AG04450 (cell line): ENCODE measurements at regions not wholly inside any gene's neighbourhood (a gene's known extent, or its start where the extent isn't known, plus 50 kb on each side); places are given as distances from the start of the nearest gene placed in this dataset.

ENCODE experiments used
- CTCF ChIA-PET: fragments of 300-600, 350-600 bp; formaldehyde crosslinking; extraction: SDS; loops from one replicate; lab custom pipeline; 2022; ENCODE audit warnings: antibody characterized with exemption, inconsistent platforms; lab: Charles Lee
- POLR2A ChIA-PET: fragments of 350-600 bp; formaldehyde crosslinking; extraction: SDS; loops from one replicate; lab custom pipeline; 2021; ENCODE audit warnings: antibody characterized with exemption, inconsistent platforms; lab: Yijun Ruan, JAX
- DNase-seq: peaks from one replicate; pipeline ENCODE4 v3.0.0-alpha.2; 2011; ENCODE audit warnings: low read depth, low spot score
- H3K27ac ChIP-seq: one replicate; pipeline ENCODE4 v1.5.1; 2012; ENCODE audit warnings: low read depth, low read length, control low read depth
- H3K27me3 ChIP-seq: one replicate; pipeline ENCODE4 v1.6.0; 2012; ENCODE audit warnings: low read length; ENCODE audit not compliant: control insufficient read depth, insufficient read depth
- H3K4me3 ChIP-seq: 2 replicates; pipeline ENCODE4 v1.5.1; 2011; ENCODE audit warnings: mild to moderate bottlenecking, low read depth, low read length, control low read depth
- H3K9me3 ChIP-seq: 2 replicates; pipeline ENCODE4 v1.5.1; 2012; ENCODE audit warnings: low read length; ENCODE audit not compliant: control insufficient read depth, insufficient read depth
- CTCF ChIP-seq: IDR thresholded peaks from 2 replicates; pipeline ENCODE4 v1.5.1; 2011; ENCODE audit warnings: low read depth, low read length, control low read depth, inconsistent platforms

GRCh38 chr18:78867131-78867530 is 112.5 kb upstream of the SALL3 start:
- Histone ChIP-seq H3K9me3 (peaks cover 59% of the 10 kb centered on the region), H3K4me3 (no peak overlapping the region), H3K27me3 (no peaks in the 10 kb centered on the region), H3K27ac (no peak overlapping the region)
- CTCF ChIA-PET, result no interaction called here
- POLR2A ChIA-PET, result no interaction called here
- TF ChIP-seq CTCF, result no peak
- DNase-seq, result no peak

GRCh38 chr18:78868330-78869316 is 111.0 kb upstream of the SALL3 start:
- peaks cover 50% of the 10 kb centered on the region for H3K9me3 ChIP-seq
- H3K4me3 ChIP-seq, result no peak overlapping the region
- CTCF ChIA-PET, result no interaction called here
- TF ChIP-seq CTCF, result no peak
- no peak for DNase-seq
- H3K27me3 ChIP-seq, result no peaks in the 10 kb centered on the region
- no peak overlapping the region for H3K27ac ChIP-seq
- POLR2A ChIA-PET, result no interaction called here

DNA sequence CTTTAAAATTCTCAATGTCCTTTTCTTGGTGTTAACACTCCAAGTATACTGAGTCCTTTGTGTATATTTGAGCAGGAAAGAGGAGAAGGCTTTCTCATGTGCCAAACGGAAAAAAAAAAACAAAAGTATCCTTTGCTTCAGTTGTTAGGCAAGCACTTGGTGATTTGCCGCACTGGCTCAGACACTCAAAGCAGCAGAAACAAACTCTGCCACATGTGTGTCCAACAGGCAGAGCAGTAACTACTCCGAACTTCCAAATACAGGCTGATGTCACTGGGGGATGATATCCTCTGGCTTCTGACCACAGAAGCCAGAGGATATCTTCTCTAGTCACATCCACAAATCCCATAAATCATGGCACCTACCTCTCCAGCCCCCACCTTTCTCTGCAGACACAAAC is 108.0 kb upstream of the SALL3 start:
- POLR2A ChIA-PET, result no interaction called here
- TF ChIP-seq CTCF, result no peak
- no peak for DNase-seq

GRCh38 chr18:78873926-78874500 is 105.6 kb upstream of the SALL3 start:
- ChIA-PET POLR2A (no interaction called here), CTCF (no interaction called here)
- no peaks in the 10 kb centered on the region for H3K27me3 ChIP-seq
- peaks cover 48% of the 10 kb centered on the region for H3K9me3 ChIP-seq
- no peak for TF ChIP-seq CTCF
- no peak overlapping the region for H3K4me3 ChIP-seq
- H3K27ac ChIP-seq, result no peak overlapping the region
- DNase-seq, result no peak

More for the DNA sequence above, 108.0 kb upstream of the SALL3 start:
- H3K4me3 ChIP-seq, result no peak overlapping the region
- CTCF ChIA-PET, result no interaction called here
- no peak overlapping the region for H3K27ac ChIP-seq
- H3K27me3 ChIP-seq, result no peaks in the 10 kb centered on the region
- peaks cover 51% of the 10 kb centered on the region for H3K9me3 ChIP-seq
